ENCODE measurements at regions not wholly inside any gene's neighbourhood (a gene's known extent, or its start where the extent isn't known, plus 50 kb on each side); places are given as distances from the start of the nearest gene placed in this dataset.

GRCh38 chr7:21092766-21093702 is 306.3 kb upstream of the SP8 start:
- TF ChIP-seq POLR2A (IDR thresholded peaks at IDR 0.05; ENCODE audit: low read depth, low read length) (no peak), POLR2AphosphoS5 (IDR thresholded peaks at IDR 0.05; ENCODE audit: low read depth, low read length) (no peak), TAF1 (IDR thresholded peaks at IDR 0.05; ENCODE audit: low read depth, low read length) (no peak), PAX5 (IDR thresholded peaks at IDR 0.05; ENCODE audit: insufficient read depth, low read length, severe bottlenecking) (no peak), POU2F2 (IDR thresholded peaks at IDR 0.05; ENCODE audit: low read depth, low read length) (no peak)

All from GM12891 (cell line).